ENCODE measurements at regions not wholly inside any gene's neighbourhood (a gene's known extent, or its start where the extent isn't known, plus 50 kb on each side); places are given as distances from the start of the nearest gene placed in this dataset.
A peak's percentile ranks its signal among the peaks of the same experiment; 100 is the strongest.

DNA sequence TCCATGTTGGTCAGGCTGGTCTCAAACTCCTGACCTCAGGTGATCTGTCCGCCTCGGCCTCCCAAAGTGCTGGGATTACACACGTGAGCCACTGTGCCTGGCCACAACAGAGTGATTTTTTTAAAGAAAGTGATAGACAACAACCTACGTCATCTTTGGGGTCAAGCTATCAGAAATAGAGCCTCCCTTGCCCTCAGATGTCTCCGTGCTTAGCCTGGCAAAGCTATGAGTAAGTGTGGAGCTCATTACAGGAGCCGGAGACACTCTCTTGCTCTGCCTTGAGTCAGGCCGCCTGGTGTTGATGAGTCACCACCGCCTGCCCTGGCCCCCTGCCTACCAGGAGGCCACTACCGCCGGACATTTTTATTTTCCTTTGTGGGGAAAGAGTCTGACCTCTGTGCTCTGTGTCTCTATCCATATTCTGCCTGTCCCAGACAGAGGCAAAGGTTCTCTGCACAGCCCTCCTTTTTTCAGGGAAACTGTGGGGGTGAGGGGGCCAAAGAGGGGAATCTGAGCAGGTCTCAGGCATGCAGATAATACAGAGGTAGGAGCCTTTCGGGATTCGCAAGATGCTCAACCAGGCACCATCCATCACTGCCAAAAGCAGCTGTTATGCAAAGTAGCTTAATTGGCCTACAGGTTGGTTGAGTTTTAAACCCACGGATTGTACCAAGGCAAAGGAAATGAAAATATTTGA is 123.7 kb upstream of the CPEB4 start:
- peak; percentile 80 to 94 for DNase-seq
- TF ChIP-seq EP300 (IDR thresholded peaks at IDR 0.05) (peak in 1 of 4 donors; percentile 48), POLR2A (IDR thresholded peaks at IDR 0.05) (peak in 1 of 4 donors; percentile 27), CTCF (IDR thresholded peaks at IDR 0.05) (peak in 2 of 6 experiments; percentile 8 to 21), POLR2AphosphoS5 (IDR thresholded peaks at IDR 0.05) (peak in 1 of 2 donors; percentile 63)
- Histone ChIP-seq H3K27me3 (no peaks in the 10 kb centered on the region), H3K4me3 (no peak overlapping the region), H3K9me3 (no peaks in the 10 kb centered on the region), H3K4me1 (peaks cover 13 to 42% (median 26%) of the 10 kb centered on the region in 4 donors), H3K36me3 (no peaks in the 10 kb centered on the region), H3K27ac (peak overlapping the region; percentile 42 to 84 (median 74))
- WGBS, 2 donors = 48 to 52% methylated on average over 12 to 13 of the region's 13 CpGs
- peak; percentile 78 to 91 for ATAC-seq (ENCODE audit: low FRiP score in 2 of 2)

DNA sequence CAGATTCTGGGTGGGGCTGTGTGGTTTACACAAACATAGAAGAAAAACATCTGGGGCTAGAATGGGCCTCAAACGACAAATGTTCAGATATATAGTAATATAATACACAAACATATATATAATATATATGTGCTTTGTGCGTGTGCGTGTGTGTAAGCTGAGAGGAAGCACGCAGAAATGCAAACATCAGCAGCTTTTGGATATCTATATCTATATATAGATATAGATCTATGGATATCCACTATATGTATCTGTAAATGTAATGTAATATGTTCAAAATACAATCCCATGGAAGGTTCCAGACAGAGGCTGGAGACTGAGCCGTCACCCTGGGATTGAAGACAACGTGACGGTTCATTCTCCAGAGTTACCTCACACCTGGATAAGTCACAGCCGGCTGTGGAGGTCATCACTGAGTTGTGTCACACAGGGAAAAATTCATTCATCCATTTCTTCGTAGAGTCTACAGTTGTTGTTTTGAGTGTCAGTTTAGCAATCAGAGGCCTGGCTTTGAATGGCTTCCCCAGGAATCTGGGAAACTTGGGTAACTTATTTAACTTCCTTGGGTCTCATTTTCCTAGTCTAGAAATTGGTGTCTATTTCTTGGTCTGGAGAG is 123.0 kb upstream of the CPEB4 start:
- 83 to 84% methylated on average over 9 of the region's 9 CpGs for WGBS, 2 donors
- H3K9me3 ChIP-seq = no peaks in the 10 kb centered on the region

GRCh38 chr5:173765661-173766060 is 122.5 kb upstream of the CPEB4 start:
- TF ChIP-seq EP300 (IDR thresholded peaks at IDR 0.05) (no peak), POLR2AphosphoS5 (IDR thresholded peaks at IDR 0.05) (no peak), CTCF (IDR thresholded peaks at IDR 0.05) (no peak), POLR2A (IDR thresholded peaks at IDR 0.05) (no peak)
- no peaks in the 10 kb centered on the region for H3K36me3 ChIP-seq
- H3K4me3 ChIP-seq = no peak overlapping the region
- H3K27me3 ChIP-seq = no peaks in the 10 kb centered on the region
- H3K27ac ChIP-seq = peak overlapping the region; percentile 70 to 84 (median 74)
- no peak for DNase-seq
- WGBS, 2 donors = 73 to 80% methylated on average over 6 of the region's 6 CpGs
- H3K9me3 ChIP-seq = no peaks in the 10 kb centered on the region
- no peak for ATAC-seq (ENCODE audit: low FRiP score in 2 of 2)
- H3K4me1 ChIP-seq = peaks cover 13 to 42% (median 26%) of the 10 kb centered on the region in 4 donors

More for the DNA sequence above, 123.0 kb upstream of the CPEB4 start:
- Histone ChIP-seq H3K4me1 (peaks cover 13 to 42% (median 26%) of the 10 kb centered on the region in 4 donors), H3K27me3 (no peaks in the 10 kb centered on the region), H3K4me3 (no peak overlapping the region), H3K36me3 (no peaks in the 10 kb centered on the region), H3K27ac (peak overlapping the region; percentile 70 to 84 (median 74))
- no peak for ATAC-seq (ENCODE audit: low FRiP score in 2 of 2)
- no peak for DNase-seq
- TF ChIP-seq POLR2A (IDR thresholded peaks at IDR 0.05) (no peak), POLR2AphosphoS5 (IDR thresholded peaks at IDR 0.05) (no peak), EP300 (IDR thresholded peaks at IDR 0.05) (no peak), CTCF (IDR thresholded peaks at IDR 0.05) (no peak)

- DNase-seq = no peak
- WGBS, 2 donors = 77 to 82% methylated on average over 12 of the region's 12 CpGs
- no peaks in the 10 kb centered on the region for H3K36me3 ChIP-seq
- ATAC-seq (ENCODE audit: low FRiP score in 2 of 2) = no peak
- no peaks in the 10 kb centered on the region for H3K27me3 ChIP-seq
- no peaks in the 10 kb centered on the region for H3K9me3 ChIP-seq
- no peak for TF ChIP-seq EP300 (IDR thresholded peaks at IDR 0.05)
- H3K4me3 ChIP-seq = no peak overlapping the region
- peaks cover 13 to 42% (median 26%) of the 10 kb centered on the region in 4 donors for H3K4me1 ChIP-seq
- H3K27ac ChIP-seq = peak overlapping the region in 3 of 4 donors; percentile 0 to 75 (median 48)
Measured at GRCh38 chr5:173767574-173768266, 120.4 kb upstream of the CPEB4 start.

DNA sequence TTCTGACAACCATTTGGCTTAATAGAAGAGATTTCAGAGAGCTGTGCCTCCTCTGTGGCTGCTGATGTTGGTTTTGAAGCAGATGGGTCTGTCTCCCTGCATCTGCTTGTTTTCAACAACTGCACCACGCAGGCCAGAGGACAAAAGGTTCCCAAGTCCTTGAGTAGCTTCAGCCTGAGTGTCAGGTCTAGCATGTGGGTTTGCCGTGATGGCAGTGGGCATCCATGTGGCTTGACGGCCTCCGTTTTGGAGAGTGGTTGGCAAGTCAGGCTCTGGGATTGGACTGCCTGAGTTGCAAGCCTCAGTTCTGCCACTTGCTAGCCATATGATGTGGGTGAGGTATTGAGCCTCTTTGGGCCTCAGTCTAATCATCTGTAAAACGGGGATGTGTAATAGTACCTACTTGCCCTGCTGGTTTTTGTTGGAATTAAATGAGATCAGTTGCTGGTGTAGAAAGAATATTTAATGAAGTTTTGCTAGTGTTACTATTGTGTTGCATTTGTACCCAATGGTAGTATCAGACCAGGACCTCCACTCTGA is 119.8 kb upstream of the CPEB4 start:
- H3K27me3 ChIP-seq = no peaks in the 10 kb centered on the region
- WGBS, 2 donors = 88 to 95% methylated on average over 3 to 5 of the region's 5 CpGs
- ATAC-seq (ENCODE audit: low FRiP score in 2 of 2) = no peak
- no peaks in the 10 kb centered on the region for H3K9me3 ChIP-seq
- H3K27ac ChIP-seq = peak overlapping the region in 1 of 4 donors; percentile 48
- peaks cover 13 to 36% (median 26%) of the 10 kb centered on the region in 4 donors for H3K4me1 ChIP-seq
- no peaks in the 10 kb centered on the region for H3K36me3 ChIP-seq
- H3K4me3 ChIP-seq = no peak overlapping the region
- no peak for DNase-seq
- no peak for TF ChIP-seq POLR2A (IDR thresholded peaks at IDR 0.05)
- TF ChIP-seq CTCF (IDR thresholded peaks at IDR 0.05) = no peak
- TF ChIP-seq EP300 (IDR thresholded peaks at IDR 0.05) = no peak
- no peak for TF ChIP-seq POLR2AphosphoS5 (IDR thresholded peaks at IDR 0.05)

Data from upper lobe of left lung (tissue), 6 donors.